Upper lobe of left lung (tissue), 6 donors: ENCODE measurements at regions not wholly inside any gene's neighbourhood (a gene's known extent, or its start where the extent isn't known, plus 50 kb on each side); places are given as distances from the start of the nearest gene placed in this dataset.
A peak's percentile ranks its signal among the peaks of the same experiment; 100 is the strongest.

ENCODE experiments used
- ATAC-seq, 2 donors: fragments of 200-7000 bp; cut with Tn5 transposase; one replicate each; pipeline ENCODE4 v1.9.1; 2022; ENCODE audit warnings: mild to moderate bottlenecking in 2 of 2, moderate library complexity in 2 of 2; ENCODE audit not compliant: low FRiP score in 2 of 2
- DNase-seq, 2 donors: peaks; one replicate each; pipeline ENCODE4 v3.0.0-alpha.2; 2019 to 2020
- H3K27ac ChIP-seq, 4 donors: fragments of 200-600 bp; sonication (generic); one replicate each; pipeline ENCODE4 v1.5.1; 2016 to 2019
- H3K27me3 ChIP-seq, 4 donors: fragments of 200-600 bp; sonication (generic); one replicate each; pipeline ENCODE4 v1.5.1; 2017 to 2019
- H3K36me3 ChIP-seq, 4 donors: fragments of 200-600 bp; sonication (generic); one replicate each; pipeline ENCODE4 v1.5.1; 2016 to 2019
- H3K4me1 ChIP-seq, 4 donors: fragments of 200-600 bp; sonication (generic); one replicate each; pipeline ENCODE4 v1.5.1; 2018 to 2019
- H3K4me3 ChIP-seq, 4 donors: fragments of 200-600 bp; sonication (generic); one replicate each; pipeline ENCODE4 v1.5.1; 2017 to 2019; ENCODE audit warnings: mild to moderate bottlenecking in 2 of 4, moderate library complexity in 1 of 4
- H3K9me3 ChIP-seq, 4 donors: fragments of 200-600 bp; sonication (generic); one replicate each; pipeline ENCODE4 v1.5.1; 2018 to 2019
- CTCF ChIP-seq, 6 experiments: fragments of 450-650 bp in 4 of 6; fragments of 200-600 bp in 2 of 6; sonication (generic) in 2 of 6; IDR thresholded peaks; one replicate each; pipeline ENCODE4 v1.5.1; 2016 to 2019; ENCODE audit warnings: antibody characterized with exemption in 6 of 6
- EP300 ChIP-seq, 4 donors: sonication (generic); formaldehyde crosslinking; IDR thresholded peaks; one replicate each; pipeline ENCODE4 v1.5.1; 2017; ENCODE audit warnings: antibody characterized with exemption in 4 of 4, control low read depth in 2 of 4
- POLR2A ChIP-seq, 4 donors: fragments of 450-650 bp; IDR thresholded peaks; one replicate each; pipeline ENCODE4 v1.5.1; 2016 to 2017; ENCODE audit warnings: antibody characterized with exemption in 4 of 4, mild to moderate bottlenecking in 2 of 4
- POLR2AphosphoS5 ChIP-seq, 2 donors: sonication (generic); formaldehyde crosslinking; IDR thresholded peaks; one replicate each; pipeline ENCODE4 v1.5.1; 2017; ENCODE audit warnings: antibody characterized with exemption in 2 of 2
- WGBS, 2 donors: methylation state at CpG; one replicate each; pipeline ENCODE4 v1.1.5; 2017 to 2018; 5-methylcytosine and 5-hydroxymethylcytosine counted together
- donor health status: DM: no; HTN: no; CAD: no; lungs with moderate emphysema.
- donor health status: DM: no; HTN: yes; CAD: no; lungs with severe emphysema.

DNA sequence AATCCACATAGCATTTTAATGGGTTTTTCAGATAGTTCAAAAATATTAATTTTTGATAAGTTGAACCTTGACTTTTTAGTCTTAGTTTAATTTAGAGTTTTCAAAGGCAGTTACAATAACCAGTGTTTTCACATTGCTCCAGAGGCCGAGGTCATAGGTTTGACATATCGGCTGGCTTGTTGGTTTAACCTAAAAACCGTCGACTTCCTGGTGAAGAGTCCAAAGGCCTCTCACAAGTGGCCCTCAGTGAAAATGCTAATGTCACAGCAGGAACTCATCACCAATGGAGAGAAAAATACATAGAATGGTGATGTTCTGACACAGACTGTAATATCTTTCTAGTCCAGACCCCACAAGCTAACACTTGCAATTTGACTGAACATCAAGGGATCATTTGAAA, 642.3 kb downstream of the PLOD2 start:
- H3K36me3 ChIP-seq = no peaks in the 10 kb centered on the region
- WGBS, 2 donors = 54 to 75% methylated on average over 4 of the region's 4 CpGs
- ATAC-seq (no peak), DNase-seq (no peak)
- H3K27ac ChIP-seq = no peak overlapping the region
- H3K4me1 ChIP-seq = no peaks in the 10 kb centered on the region
- no peak for TF ChIP-seq POLR2A (IDR thresholded peaks at IDR 0.05)
- TF ChIP-seq EP300 (IDR thresholded peaks at IDR 0.05) = no peak
- no peak for TF ChIP-seq POLR2AphosphoS5 (IDR thresholded peaks at IDR 0.05)
- TF ChIP-seq CTCF (IDR thresholded peaks at IDR 0.05) = no peak
- H3K9me3 ChIP-seq = no peaks in the 10 kb centered on the region
- H3K27me3 ChIP-seq = no peaks in the 10 kb centered on the region
- H3K4me3 ChIP-seq = no peak overlapping the region

DNA sequence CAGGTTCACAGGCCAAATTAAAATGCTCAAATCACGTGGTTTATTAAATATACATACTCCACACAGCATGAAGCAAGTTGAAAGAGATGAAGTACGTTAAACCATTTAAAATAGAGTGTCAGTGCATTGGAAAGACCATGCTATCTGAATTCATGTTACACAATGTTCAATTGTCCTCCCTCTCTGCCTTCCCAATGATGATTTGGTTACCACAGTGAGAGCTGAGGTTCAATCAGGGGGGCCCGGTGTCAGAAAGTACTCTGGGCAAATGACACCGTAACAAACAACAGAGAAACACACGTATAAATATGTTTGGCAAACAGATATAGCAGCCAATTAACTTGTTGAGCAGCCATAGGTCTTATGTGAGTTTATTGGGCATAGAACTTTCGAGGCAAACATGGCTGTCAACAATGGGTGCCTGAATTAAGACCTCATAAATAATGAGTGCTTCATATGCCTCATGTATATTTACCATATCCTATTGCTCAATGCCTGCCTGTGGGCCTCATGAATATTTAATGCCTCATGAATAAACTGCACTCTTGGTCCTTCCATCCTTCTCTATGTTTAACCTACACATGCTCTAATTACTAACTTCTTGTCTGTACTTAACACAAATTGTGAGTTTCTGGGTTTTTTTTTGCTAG, 641.5 kb downstream of the PLOD2 start:
- H3K27me3 ChIP-seq = no peaks in the 10 kb centered on the region
- no peak overlapping the region for H3K4me3 ChIP-seq
- no peak overlapping the region for H3K27ac ChIP-seq
- 76 to 77% methylated on average over 6 of the region's 6 CpGs for WGBS, 2 donors
- no peaks in the 10 kb centered on the region for H3K9me3 ChIP-seq
- TF ChIP-seq POLR2A (IDR thresholded peaks at IDR 0.05) (no peak), EP300 (IDR thresholded peaks at IDR 0.05) (no peak), POLR2AphosphoS5 (IDR thresholded peaks at IDR 0.05) (no peak)
- H3K36me3 ChIP-seq = no peaks in the 10 kb centered on the region
- ATAC-seq (no peak), DNase-seq (no peak)
- no peaks in the 10 kb centered on the region for H3K4me1 ChIP-seq

- no peaks in the 10 kb centered on the region for H3K36me3 ChIP-seq
- DNase-seq (peak in 1 of 2 donors; percentile 0), ATAC-seq (peak in 1 of 2 donors; percentile 34)
- no peaks in the 10 kb centered on the region for H3K9me3 ChIP-seq
- no peaks in the 10 kb centered on the region for H3K27me3 ChIP-seq
- no peaks in the 10 kb centered on the region for H3K4me1 ChIP-seq
- no peak overlapping the region for H3K4me3 ChIP-seq
- no peak overlapping the region for H3K27ac ChIP-seq
- TF ChIP-seq POLR2A (IDR thresholded peaks at IDR 0.05) (no peak), POLR2AphosphoS5 (IDR thresholded peaks at IDR 0.05) (no peak), EP300 (IDR thresholded peaks at IDR 0.05) (no peak), CTCF (IDR thresholded peaks at IDR 0.05) (no peak)
These were observed 638.8 kb downstream of the PLOD2 start for GRCh38 chr3:145522179-145522578.

DNA sequence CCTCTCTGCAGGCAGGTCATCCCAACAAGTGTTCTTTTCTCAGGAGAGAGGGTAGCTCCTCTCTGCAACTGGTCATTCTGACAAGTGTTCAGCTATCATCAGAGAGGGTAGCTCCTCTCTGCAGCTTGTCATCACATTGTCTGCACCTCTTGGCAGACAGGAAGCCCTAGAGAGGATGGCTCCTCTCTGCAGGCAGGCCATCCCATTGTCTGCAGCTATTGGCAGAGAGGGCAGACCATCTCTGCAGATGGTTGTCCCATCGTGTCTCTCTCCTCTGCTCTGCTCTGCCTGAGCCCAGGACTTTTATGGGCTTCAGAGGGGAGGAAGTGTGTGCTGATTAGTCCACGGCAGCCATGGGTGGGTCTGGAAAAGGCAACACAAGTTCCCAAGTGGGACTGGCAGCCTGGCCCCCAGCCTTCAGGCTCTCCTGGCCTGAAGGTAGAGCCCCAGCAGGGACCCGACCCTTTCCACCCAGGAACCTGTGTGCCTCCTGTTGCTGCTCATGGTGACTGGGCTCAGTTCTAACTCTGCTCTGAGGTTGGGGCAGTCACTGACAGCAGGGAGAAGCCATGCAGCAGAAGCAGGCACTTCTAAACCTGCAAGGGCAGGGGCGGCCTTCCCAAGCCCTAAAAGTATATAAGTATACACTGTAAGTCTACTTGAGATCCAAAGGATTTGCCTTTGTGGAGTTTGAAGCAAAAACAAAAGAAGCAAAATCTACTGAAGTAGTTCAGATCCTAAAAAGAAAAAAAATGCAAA, 637.9 kb downstream of the PLOD2 start:
- Histone ChIP-seq H3K4me1 (no peaks in the 10 kb centered on the region), H3K36me3 (no peaks in the 10 kb centered on the region), H3K27me3 (no peaks in the 10 kb centered on the region), H3K4me3 (no peak overlapping the region), H3K9me3 (no peaks in the 10 kb centered on the region), H3K27ac (no peak overlapping the region)
- ATAC-seq (no peak), DNase-seq (no peak)
- 73 to 78% methylated on average over 3 to 4 of the region's 4 CpGs for WGBS, 2 donors
- no peak for TF ChIP-seq POLR2AphosphoS5 (IDR thresholded peaks at IDR 0.05)
- no peak for TF ChIP-seq EP300 (IDR thresholded peaks at IDR 0.05)
- TF ChIP-seq CTCF (IDR thresholded peaks at IDR 0.05) = no peak
- TF ChIP-seq POLR2A (IDR thresholded peaks at IDR 0.05) = no peak

DNA sequence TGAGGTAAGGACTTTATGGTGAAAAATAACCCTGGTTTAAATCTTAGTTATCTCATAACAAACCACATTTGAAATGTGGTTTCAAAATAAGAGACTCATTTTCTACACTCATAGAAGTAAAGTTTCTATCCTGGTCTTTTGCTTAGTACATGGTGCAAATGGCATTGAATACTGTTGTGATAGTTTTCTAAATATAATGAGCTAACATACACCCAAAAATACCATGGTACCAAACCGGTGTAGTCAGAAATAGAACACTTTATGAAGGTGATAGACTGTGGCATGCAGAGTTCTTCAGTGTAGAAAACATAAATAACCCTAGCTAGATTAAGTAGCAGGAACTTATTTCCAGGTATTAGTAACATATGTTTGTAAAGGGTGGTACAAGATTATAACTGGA, 629.4 kb downstream of the PLOD2 start:
- no peak for TF ChIP-seq CTCF (IDR thresholded peaks at IDR 0.05)
- TF ChIP-seq POLR2A (IDR thresholded peaks at IDR 0.05) = no peak
- TF ChIP-seq EP300 (IDR thresholded peaks at IDR 0.05) = no peak
- TF ChIP-seq POLR2AphosphoS5 (IDR thresholded peaks at IDR 0.05) = no peak
- H3K27ac ChIP-seq = no peak overlapping the region
- 77 to 82% methylated on average over 1 of the region's 1 CpG for WGBS, 2 donors
- no peaks in the 10 kb centered on the region for H3K9me3 ChIP-seq
- ATAC-seq = no peak
- H3K4me1 ChIP-seq = no peaks in the 10 kb centered on the region
- DNase-seq = no peak
- no peaks in the 10 kb centered on the region for H3K36me3 ChIP-seq
- no peaks in the 10 kb centered on the region for H3K27me3 ChIP-seq
- H3K4me3 ChIP-seq = no peak overlapping the region
